HL-60 (cell line): ENCODE measurements at regions not wholly inside any gene's neighbourhood (a gene's known extent, or its start where the extent isn't known, plus 50 kb on each side); places are given as distances from the start of the nearest gene placed in this dataset.

ENCODE experiments used
- DNase-seq, 2 experiments: peaks; one replicate each; pipeline ENCODE4 v3.0.0-alpha.2; 2010 to 2020; ENCODE audit warnings: low read depth in 1 of 2, low spot score in 1 of 2
- H3K27ac ChIP-seq: fragments of 250-450 bp; sonication (Bioruptor Pico); replicated peaks from 2 replicates; pipeline ENCODE4 v1.5.1; 2020; ENCODE audit warnings: mild to moderate bottlenecking, moderate library complexity
- H3K27me3 ChIP-seq: fragments of 250-450 bp; sonication (Bioruptor Pico); 2 replicates; pipeline ENCODE4 v1.5.1; 2021; ENCODE audit warnings: mild to moderate bottlenecking, moderate library complexity; ENCODE audit not compliant: insufficient read depth, poor library complexity, severe bottlenecking
- H3K4me3 ChIP-seq: replicated peaks from 2 replicates; pipeline ENCODE4 v1.5.1; 2011; ENCODE audit warnings: mild to moderate bottlenecking, control low read depth, low read length; ENCODE audit not compliant: insufficient read depth
- CTCF ChIP-seq: IDR thresholded peaks from one replicate; pipeline ENCODE4 v1.5.1; 2011; ENCODE audit warnings: low read length, control low read depth, inconsistent platforms; ENCODE audit not compliant: insufficient read depth
- GABPA ChIP-seq: IDR thresholded peaks from 2 replicates; pipeline ENCODE4 v1.6.1; 2012; ENCODE audit warnings: low read depth
- POLR2AphosphoS5 ChIP-seq: IDR thresholded peaks from 2 replicates; pipeline ENCODE4 v1.6.1; 2012; ENCODE audit warnings: low read depth
- SPI1 ChIP-seq: IDR thresholded peaks from 2 replicates; pipeline ENCODE4 v1.6.1; 2012; ENCODE audit warnings: low read depth, mild to moderate bottlenecking, borderline replicate concordance
- TF ChIP-seq, protein P1 (sequence below): IDR thresholded peaks from 2 replicates; pipeline ENCODE4 v1.6.1; 2012; ENCODE audit warnings: low read depth; ENCODE audit not compliant: insufficient replicate concordance

GRCh38 chr5:162484986-162485385 is 417.4 kb downstream of the GABRG2 start:
- Histone ChIP-seq H3K27ac (no peak overlapping the region), H3K27me3 (no peaks in the 10 kb centered on the region), H3K4me3 (no peak overlapping the region)
- no peak for DNase-seq
- TF ChIP-seq POLR2AphosphoS5 (no peak), SPI1 (no peak), GABPA (no peak), CTCF (no peak)
- TF ChIP-seq, protein P1, sequence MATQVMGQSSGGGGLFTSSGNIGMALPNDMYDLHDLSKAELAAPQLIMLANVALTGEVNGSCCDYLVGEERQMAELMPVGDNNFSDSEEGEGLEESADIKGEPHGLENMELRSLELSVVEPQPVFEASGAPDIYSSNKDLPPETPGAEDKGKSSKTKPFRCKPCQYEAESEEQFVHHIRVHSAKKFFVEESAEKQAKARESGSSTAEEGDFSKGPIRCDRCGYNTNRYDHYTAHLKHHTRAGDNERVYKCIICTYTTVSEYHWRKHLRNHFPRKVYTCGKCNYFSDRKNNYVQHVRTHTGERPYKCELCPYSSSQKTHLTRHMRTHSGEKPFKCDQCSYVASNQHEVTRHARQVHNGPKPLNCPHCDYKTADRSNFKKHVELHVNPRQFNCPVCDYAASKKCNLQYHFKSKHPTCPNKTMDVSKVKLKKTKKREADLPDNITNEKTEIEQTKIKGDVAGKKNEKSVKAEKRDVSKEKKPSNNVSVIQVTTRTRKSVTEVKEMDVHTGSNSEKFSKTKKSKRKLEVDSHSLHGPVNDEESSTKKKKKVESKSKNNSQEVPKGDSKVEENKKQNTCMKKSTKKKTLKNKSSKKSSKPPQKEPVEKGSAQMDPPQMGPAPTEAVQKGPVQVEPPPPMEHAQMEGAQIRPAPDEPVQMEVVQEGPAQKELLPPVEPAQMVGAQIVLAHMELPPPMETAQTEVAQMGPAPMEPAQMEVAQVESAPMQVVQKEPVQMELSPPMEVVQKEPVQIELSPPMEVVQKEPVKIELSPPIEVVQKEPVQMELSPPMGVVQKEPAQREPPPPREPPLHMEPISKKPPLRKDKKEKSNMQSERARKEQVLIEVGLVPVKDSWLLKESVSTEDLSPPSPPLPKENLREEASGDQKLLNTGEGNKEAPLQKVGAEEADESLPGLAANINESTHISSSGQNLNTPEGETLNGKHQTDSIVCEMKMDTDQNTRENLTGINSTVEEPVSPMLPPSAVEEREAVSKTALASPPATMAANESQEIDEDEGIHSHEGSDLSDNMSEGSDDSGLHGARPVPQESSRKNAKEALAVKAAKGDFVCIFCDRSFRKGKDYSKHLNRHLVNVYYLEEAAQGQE = no peak

GRCh38 chr5:162485666-162486292 is 418.2 kb downstream of the GABRG2 start:
- no peak overlapping the region for H3K27ac ChIP-seq
- H3K4me3 ChIP-seq = no peak overlapping the region
- no peak for DNase-seq
- no peaks in the 10 kb centered on the region for H3K27me3 ChIP-seq
- no peak for TF ChIP-seq POLR2AphosphoS5
- TF ChIP-seq CTCF = no peak
- no peak for TF ChIP-seq GABPA
- TF ChIP-seq, protein P1 = no peak

GRCh38 chr5:162487528-162488525 is 420.3 kb downstream of the GABRG2 start:
- no peak for TF ChIP-seq SPI1
- no peak for TF ChIP-seq CTCF
- TF ChIP-seq, protein P1 = no peak
- TF ChIP-seq POLR2AphosphoS5 = no peak
- TF ChIP-seq GABPA = no peak

More at GRCh38 chr5:162487528-162488525, 420.3 kb downstream of the GABRG2 start:
- Histone ChIP-seq H3K4me3 (no peak overlapping the region), H3K27me3 (no peaks in the 10 kb centered on the region), H3K27ac (no peak overlapping the region)
- no peak for DNase-seq
